Ovary (tissue), 7 donors: ENCODE measurements at regions not wholly inside any gene's neighbourhood (a gene's known extent, or its start where the extent isn't known, plus 50 kb on each side); places are given as distances from the start of the nearest gene placed in this dataset.

Experiments used
- DNase-seq, 5 donors: peaks; one replicate each; pipeline ENCODE4 v3.0.0-alpha.2; 2019 to 2020
- H3K27ac ChIP-seq, 2 donors: fragments of 200-600 bp; one replicate each; pipeline versions ENCODE4 v1.5.1 to v1.8.0; 2019 to 2022
- H3K27me3 ChIP-seq: fragments of 200-600 bp; one replicate; pipeline ENCODE4 v1.8.0; 2022
- H3K36me3 ChIP-seq: fragments of 200-600 bp; sonication (generic); one replicate; pipeline ENCODE4 v1.5.1; 2019
- H3K4me1 ChIP-seq: one replicate; pipeline ENCODE4 v1.8.1; 2013; ENCODE audit warnings: mild to moderate bottlenecking, moderate library complexity; ENCODE audit not compliant: insufficient read depth
- H3K4me3 ChIP-seq: fragments of 200-600 bp; sonication (generic); one replicate; pipeline ENCODE4 v1.5.1; 2017
- H3K9me3 ChIP-seq, 2 donors: fragments of 200-600 bp in 1 of 2; sonication (generic) in 1 of 2; one replicate each; pipeline versions ENCODE4 v1.5.1 to v1.8.1; 2013 to 2019; ENCODE audit warnings: mild to moderate bottlenecking in 1 of 2, moderate library complexity in 1 of 2
- EP300 ChIP-seq: sonication (generic); formaldehyde crosslinking; IDR thresholded peaks from one replicate; pipeline ENCODE4 v1.6.1; 2017; ENCODE audit warnings: antibody characterized with exemption
- POLR2A ChIP-seq: fragments of 450-650 bp; IDR thresholded peaks from one replicate; pipeline ENCODE4 v1.6.1; 2017; ENCODE audit warnings: antibody characterized with exemption, mild to moderate bottlenecking, moderate library complexity
- WGBS, 3 donors: extraction: QIAGEN DNeasy Blood & Tissue Kit in 1 of 3; methylation state at CpG; one replicate each; pipeline versions ENCODE4 v1.1.5 to v1.1.7; 2013 to 2017; 5-methylcytosine and 5-hydroxymethylcytosine counted together
- intact Hi-C, 4 donors: fragments of 100-400 bp; cut with DNase I; formaldehyde crosslinking; loops; one replicate each; pipeline versions ENCODE4 v1.11.0 to v1.15.1; 2022 to 2023
- TF ChIP-seq, protein P1 (sequence below), 3 donors: fragments of 450-650 bp in 2 of 3; fragments of 200-600 bp in 1 of 3; IDR thresholded peaks; one replicate each; pipeline versions ENCODE4 v1.5.1 to v1.8.0; 2016 to 2022; ENCODE audit warnings: antibody characterized with exemption in 3 of 3, mild to moderate bottlenecking in 1 of 3
- donor health status: DM: no; HTN: no; CAD: no; lungs with moderate emphysema.
- donor health status: DM: no; HTN: no; CAD: no.
- donor health status: Bipolar disorder and iron deficiency.
- donor health status: DM: no; HTN: no; CAD: no.
- donor health status: DM: yes; HTN: yes; CAD: no.

DNA sequence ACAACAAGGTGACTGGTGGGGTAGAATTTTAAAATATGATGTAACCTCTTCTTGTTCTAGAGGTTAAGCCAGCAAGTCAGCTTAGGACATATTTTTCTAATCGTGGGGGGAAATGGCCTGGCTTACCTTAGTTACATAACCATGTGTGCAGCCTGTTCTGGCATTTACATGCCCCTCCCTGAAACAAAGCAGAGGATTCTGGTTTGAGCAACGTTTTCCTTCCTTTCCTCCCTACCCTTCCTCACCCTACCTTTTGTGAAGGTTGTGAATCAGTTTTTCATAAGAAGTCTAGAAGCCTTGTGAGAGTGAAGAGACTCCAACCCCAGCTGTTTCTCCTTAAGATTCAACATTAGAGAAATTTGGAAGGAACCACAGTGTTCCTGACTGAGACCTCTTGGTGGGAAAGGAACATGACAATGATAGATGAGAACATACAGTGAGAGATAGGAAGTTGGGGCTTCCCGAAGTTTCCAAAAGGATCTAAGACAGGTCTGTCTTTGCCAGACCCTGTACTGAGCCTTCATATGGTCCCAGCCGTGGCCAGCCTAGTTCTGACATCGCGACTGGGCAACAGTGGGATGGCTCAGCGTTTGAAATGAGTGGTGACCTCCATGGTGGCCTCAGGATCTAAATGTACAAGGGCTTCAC is 365.2 kb downstream of the SPATA31D1 start:
- no peaks in the 10 kb centered on the region for H3K27me3 ChIP-seq
- H3K9me3 ChIP-seq, result no peaks in the 10 kb centered on the region
- H3K4me3 ChIP-seq, result no peak overlapping the region
- WGBS, 3 donors, result 76 to 84% (median 84%) methylated on average over 7 of the region's 7 CpGs
- H3K36me3 ChIP-seq, result no peaks in the 10 kb centered on the region
- TF ChIP-seq, protein P1, sequence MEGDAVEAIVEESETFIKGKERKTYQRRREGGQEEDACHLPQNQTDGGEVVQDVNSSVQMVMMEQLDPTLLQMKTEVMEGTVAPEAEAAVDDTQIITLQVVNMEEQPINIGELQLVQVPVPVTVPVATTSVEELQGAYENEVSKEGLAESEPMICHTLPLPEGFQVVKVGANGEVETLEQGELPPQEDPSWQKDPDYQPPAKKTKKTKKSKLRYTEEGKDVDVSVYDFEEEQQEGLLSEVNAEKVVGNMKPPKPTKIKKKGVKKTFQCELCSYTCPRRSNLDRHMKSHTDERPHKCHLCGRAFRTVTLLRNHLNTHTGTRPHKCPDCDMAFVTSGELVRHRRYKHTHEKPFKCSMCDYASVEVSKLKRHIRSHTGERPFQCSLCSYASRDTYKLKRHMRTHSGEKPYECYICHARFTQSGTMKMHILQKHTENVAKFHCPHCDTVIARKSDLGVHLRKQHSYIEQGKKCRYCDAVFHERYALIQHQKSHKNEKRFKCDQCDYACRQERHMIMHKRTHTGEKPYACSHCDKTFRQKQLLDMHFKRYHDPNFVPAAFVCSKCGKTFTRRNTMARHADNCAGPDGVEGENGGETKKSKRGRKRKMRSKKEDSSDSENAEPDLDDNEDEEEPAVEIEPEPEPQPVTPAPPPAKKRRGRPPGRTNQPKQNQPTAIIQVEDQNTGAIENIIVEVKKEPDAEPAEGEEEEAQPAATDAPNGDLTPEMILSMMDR (IDR thresholded peaks at IDR 0.05), result no peak
- no peak for TF ChIP-seq POLR2A
- no peak for TF ChIP-seq EP300
- H3K27ac ChIP-seq, result no peak overlapping the region
- no peak for DNase-seq
- H3K4me1 ChIP-seq, result no peaks in the 10 kb centered on the region
- intact Hi-C loops, result no loop called here

DNA sequence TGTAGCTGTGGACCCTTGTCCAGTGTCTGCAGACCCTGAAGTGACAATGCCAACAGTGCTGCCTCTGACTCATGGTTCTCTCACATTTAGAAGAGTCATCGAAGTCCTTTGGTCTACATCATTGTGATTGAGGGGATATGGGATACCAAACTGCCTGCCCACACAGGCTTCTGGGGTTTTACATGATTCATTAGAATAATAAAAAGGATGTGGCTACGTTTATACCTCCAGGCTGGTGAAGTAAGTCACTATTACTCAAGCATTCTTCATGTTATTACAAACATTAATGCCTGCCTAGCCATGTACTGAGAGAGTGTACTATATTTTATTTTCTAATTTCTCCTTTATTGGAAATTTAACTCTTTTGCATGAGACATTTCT is 365.7 kb downstream of the SPATA31D1 start:
- Histone ChIP-seq H3K27me3 (no peaks in the 10 kb centered on the region), H3K4me3 (no peak overlapping the region), H3K4me1 (no peaks in the 10 kb centered on the region), H3K27ac (no peak overlapping the region), H3K9me3 (no peaks in the 10 kb centered on the region), H3K36me3 (no peaks in the 10 kb centered on the region)
- intact Hi-C loops, result no loop called here
- no peak for TF ChIP-seq EP300
- no peak for TF ChIP-seq POLR2A
- TF ChIP-seq, protein P1 (IDR thresholded peaks at IDR 0.05), result no peak
- DNase-seq, result no peak
- WGBS, 3 donors, result 74 to 93% (median 82%) methylated on average over 2 of the region's 2 CpGs

DNA sequence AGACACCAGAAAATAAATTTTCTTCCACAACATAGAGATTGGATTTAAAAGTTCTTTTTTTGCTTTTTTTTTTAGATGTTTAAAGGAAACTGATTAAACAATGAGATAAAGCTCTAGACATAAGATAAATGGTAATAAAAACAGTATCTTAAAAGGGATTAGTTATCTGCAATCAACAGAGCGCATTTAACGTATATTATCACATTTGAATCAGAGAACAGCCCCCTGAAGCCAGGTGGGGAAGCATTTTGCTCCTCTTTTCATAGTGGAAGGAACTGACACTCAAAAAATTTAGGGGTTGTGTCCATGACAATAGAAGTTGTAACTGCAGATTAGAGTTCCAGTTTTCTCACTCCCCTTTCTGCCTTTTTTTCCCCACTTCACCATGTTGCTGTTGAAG is 367.6 kb downstream of the SPATA31D1 start:
- H3K36me3 ChIP-seq, result no peaks in the 10 kb centered on the region
- no peak overlapping the region for H3K27ac ChIP-seq
- H3K4me3 ChIP-seq, result no peak overlapping the region
- DNase-seq, result no peak
- WGBS, 3 donors, result 73 to 84% (median 75%) methylated on average over 2 of the region's 2 CpGs
- H3K9me3 ChIP-seq, result no peaks in the 10 kb centered on the region
- TF ChIP-seq, protein P1 (IDR thresholded peaks at IDR 0.05), result no peak
- no peak for TF ChIP-seq POLR2A
- no peak for TF ChIP-seq EP300
- no peaks in the 10 kb centered on the region for H3K4me1 ChIP-seq
- H3K27me3 ChIP-seq, result no peaks in the 10 kb centered on the region
- intact Hi-C loops, result no loop called here

GRCh38 chr9:82356871-82357270 is 368.3 kb downstream of the SPATA31D1 start:
- no peaks in the 10 kb centered on the region for H3K4me1 ChIP-seq
- 48 to 72% (median 60%) methylated on average over 2 of the region's 2 CpGs for WGBS, 3 donors
- H3K4me3 ChIP-seq, result no peak overlapping the region
- DNase-seq, result no peak
- no peaks in the 10 kb centered on the region for H3K36me3 ChIP-seq
- H3K27me3 ChIP-seq, result no peaks in the 10 kb centered on the region
- no peak overlapping the region for H3K27ac ChIP-seq
- no peaks in the 10 kb centered on the region for H3K9me3 ChIP-seq
- intact Hi-C loops, result no loop called here
- TF ChIP-seq EP300, result no peak
- TF ChIP-seq, protein P1 (IDR thresholded peaks at IDR 0.05), result no peak
- TF ChIP-seq POLR2A, result no peak
